ENCODE measurements at regions not wholly inside any gene's neighbourhood (a gene's known extent, or its start where the extent isn't known, plus 50 kb on each side); places are given as distances from the start of the nearest gene placed in this dataset.
A peak's percentile ranks its signal among the peaks of the same experiment; 100 is the strongest.

- TF ChIP-seq CTCF (IDR thresholded peaks at IDR 0.05) (no peak), POLR2A (IDR thresholded peaks at IDR 0.05) (no peak)
- no peak overlapping the region for H3K4me3 ChIP-seq
- H3K27me3 ChIP-seq, result no peaks in the 10 kb centered on the region
- intact Hi-C loops (cut with DNase I; ENCODE audit: low total_unique reads), result no loop called here
- no peaks in the 10 kb centered on the region for H3K9me3 ChIP-seq
- no peak overlapping the region for H3K27ac ChIP-seq
- WGBS, 2 donors, result 61 to 66% methylated on average over 3 of the region's 3 CpGs
- H3K36me3 ChIP-seq (ENCODE audit: low read depth, missing control alignments), result no peaks in the 10 kb centered on the region
- peak; percentile 25 for DNase-seq
- no peaks in the 10 kb centered on the region for H3K4me1 ChIP-seq
These were observed 215.6 kb downstream of the MTX2 start for GRCh38 chr2:176484838-176485237.

- DNase-seq, result no peak
- no peak overlapping the region for H3K27ac ChIP-seq
- no peak for TF ChIP-seq POLR2A (IDR thresholded peaks at IDR 0.05)
- no peak for TF ChIP-seq CTCF (IDR thresholded peaks at IDR 0.05)
- H3K4me1 ChIP-seq, result peaks cover 10% of the 10 kb centered on the region
- H3K9me3 ChIP-seq, result no peaks in the 10 kb centered on the region
- intact Hi-C loops (cut with DNase I; ENCODE audit: low total_unique reads), result no loop called here
- WGBS, 2 donors, result 72% methylated on average over 2 of the region's 2 CpGs
- H3K36me3 ChIP-seq (ENCODE audit: low read depth, missing control alignments), result no peaks in the 10 kb centered on the region
- no peaks in the 10 kb centered on the region for H3K27me3 ChIP-seq
- no peak overlapping the region for H3K4me3 ChIP-seq
These were observed 219.2 kb downstream of the MTX2 start for GRCh38 chr2:176488431-176488830.

- H3K4me1 ChIP-seq, result peaks cover 26% of the 10 kb centered on the region
- H3K36me3 ChIP-seq (ENCODE audit: low read depth, missing control alignments), result no peaks in the 10 kb centered on the region
- H3K4me3 ChIP-seq, result peak overlapping the region; percentile 22 to 40
- peak; percentile 56 for DNase-seq
- H3K27me3 ChIP-seq, result no peaks in the 10 kb centered on the region
- intact Hi-C loops (cut with DNase I; ENCODE audit: low total_unique reads), result no loop called here
- no peak for TF ChIP-seq CTCF (IDR thresholded peaks at IDR 0.05)
- no peak for TF ChIP-seq POLR2A (IDR thresholded peaks at IDR 0.05)
- 37 to 41% methylated on average over 35 to 47 of the region's 47 CpGs for WGBS, 2 donors
- H3K27ac ChIP-seq, result peak overlapping the region; percentile 56 to 82
- H3K9me3 ChIP-seq, result no peaks in the 10 kb centered on the region
These were observed 221.0 kb downstream of the MTX2 start for GRCh38 chr2:176490061-176490861.

- no peak for TF ChIP-seq POLR2A (IDR thresholded peaks at IDR 0.05)
- Histone ChIP-seq H3K36me3 (ENCODE audit: low read depth, missing control alignments) (no peaks in the 10 kb centered on the region), H3K4me3 (no peak overlapping the region), H3K4me1 (peaks cover 33% of the 10 kb centered on the region), H3K9me3 (no peaks in the 10 kb centered on the region), H3K27me3 (no peaks in the 10 kb centered on the region), H3K27ac (peak overlapping the region; percentile 56 to 82)
- peak; percentile 63 for DNase-seq
- intact Hi-C loops (cut with DNase I; ENCODE audit: low total_unique reads), result no loop called here
- 26 to 48% methylated on average over 9 of the region's 9 CpGs for WGBS, 2 donors
These were observed 222.1 kb downstream of the MTX2 start for GRCh38 chr2:176491172-176491904.

GRCh38 chr2:176492583-176492982 lies 223.3 kb downstream of the MTX2 start:
- no peak for DNase-seq
- intact Hi-C loops (cut with DNase I; ENCODE audit: low total_unique reads), result no loop called here
- Histone ChIP-seq H3K27ac (no peak overlapping the region), H3K4me3 (no peak overlapping the region), H3K9me3 (no peaks in the 10 kb centered on the region), H3K36me3 (ENCODE audit: low read depth, missing control alignments) (no peaks in the 10 kb centered on the region), H3K27me3 (no peaks in the 10 kb centered on the region), H3K4me1 (peaks cover 33% of the 10 kb centered on the region)
- no peak for TF ChIP-seq POLR2A (IDR thresholded peaks at IDR 0.05)
- TF ChIP-seq CTCF (IDR thresholded peaks at IDR 0.05), result no peak
- 65 to 69% methylated on average over 1 of the region's 1 CpG for WGBS, 2 donors
